HepG2 (cell line): ENCODE measurements at regions not wholly inside any gene's neighbourhood (a gene's known extent, or its start where the extent isn't known, plus 50 kb on each side); places are given as distances from the start of the nearest gene placed in this dataset.

Experiments
- ATAC-seq: fragments of 200-7000 bp; cut with Tn5 transposase; 3 replicates; pipeline ENCODE4 v1.9.1; 2020; ENCODE audit warnings: mild to moderate bottlenecking, moderate library complexity
- BruUV-seq: library from RNA; stranded (reverse); fragments of 400-500 nt; replicated peaks from 2 replicates; lab custom pipeline; 2021; lab: Mats Ljungman, UMichigan
- CTCF ChIA-PET: fragments of 300-600 bp; formaldehyde crosslinking; extraction: SDS; loops from one replicate; lab custom pipeline; 2021; ENCODE audit warnings: low total read pairs, inconsistent platforms, low intra/inter-chr PET ratio; lab: Yijun Ruan, JAX
- POLR2A ChIA-PET: fragments of 350-600 bp; sonication (Branson Sonifier 250); formaldehyde crosslinking; loops from one replicate; lab custom pipeline; 2020; ENCODE audit warnings: antibody characterized with exemption, inconsistent platforms; lab: Yijun Ruan, JAX
- DNase-seq: peaks from one replicate; pipeline ENCODE4 v3.0.0-alpha.2; 2015; ENCODE audit warnings: low spot score
- FAIRE-seq: peaks from 3 replicates; lab custom pipeline; 2011; peaks lifted over from hg19 to GRCh38; lab: Jason Lieb, UNC
- H2AFZ ChIP-seq: one replicate; pipeline ENCODE4 v1.6.1; 2011; ENCODE audit warnings: low read length, inconsistent platforms
- H3K27ac ChIP-seq: fragments of 300-600 bp; 3 replicates; pipeline ENCODE4 v1.8.0; 2011; ENCODE audit warnings: mixed run types, mild to moderate bottlenecking, mixed read lengths, low read length, inconsistent platforms; ENCODE audit not compliant: insufficient read depth; ENCODE audit errors: extremely low read length
- H3K27me3 ChIP-seq, 2 experiments: fragments of 200-600 bp in 1 of 2; 2 replicates in 1 of 2; 3 replicates in 1 of 2; pipeline versions ENCODE4 v1.6.0 to v1.8.0; 2011; ENCODE audit warnings: low read length in 2 of 2, mild to moderate bottlenecking in 2 of 2, moderate library complexity in 2 of 2, inconsistent platforms in 1 of 2; ENCODE audit not compliant: insufficient read depth in 2 of 2, control insufficient read depth in 1 of 2
- H3K36me3 ChIP-seq, 2 experiments: fragments of 200-600 bp in 1 of 2; replicated peaks in 1 of 2; 2 replicates in 1 of 2; 3 replicates in 1 of 2; pipeline versions ENCODE4 v1.5.1 to v1.8.0; 2011; ENCODE audit warnings: low read length in 2 of 2, inconsistent platforms in 1 of 2; ENCODE audit not compliant: insufficient read depth in 2 of 2, control insufficient read depth in 1 of 2
- H3K4me1 ChIP-seq: 2 replicates; pipeline ENCODE4 v1.5.1; 2012; ENCODE audit warnings: low read length, inconsistent platforms; ENCODE audit not compliant: insufficient read depth
- H3K4me2 ChIP-seq: 2 replicates; pipeline ENCODE4 v1.6.0; 2011; ENCODE audit warnings: low read depth, low read length, inconsistent platforms
- H3K4me3 ChIP-seq, 3 experiments: fragments of 200-600 bp in 1 of 3; sonication (generic), shearing (Covaris generic) in 1 of 3; replicated peaks in 1 of 3; 2 replicates each; pipeline ENCODE4 v1.5.1; 2011 to 2016; ENCODE audit warnings: low read length in 3 of 3, inconsistent platforms in 2 of 3, low read depth in 2 of 3, mild to moderate bottlenecking in 2 of 3, control low read depth in 1 of 3, mixed read lengths in 1 of 3; ENCODE audit not compliant: insufficient read depth in 1 of 3
- H3K79me2 ChIP-seq: one replicate; pipeline ENCODE4 v1.6.1; 2011; ENCODE audit warnings: low read length, inconsistent platforms; ENCODE audit not compliant: insufficient read depth
- H3K9ac ChIP-seq: 2 replicates; pipeline ENCODE4 v1.6.0; 2011; ENCODE audit warnings: mild to moderate bottlenecking, low read depth, low read length, inconsistent platforms; ENCODE audit not compliant: insufficient read depth
- H3K9me3 ChIP-seq: 2 replicates; pipeline ENCODE4 v1.5.1; 2012; ENCODE audit warnings: mild to moderate bottlenecking, low read length
- H4K20me1 ChIP-seq: 2 replicates; pipeline ENCODE4 v1.6.0; 2011; ENCODE audit warnings: inconsistent platforms, mild to moderate bottlenecking, low read length, moderate library complexity; ENCODE audit not compliant: insufficient read depth
- DR1 ChIP-seq: sonication (generic); formaldehyde crosslinking; IDR thresholded peaks from 2 replicates; pipeline ENCODE4 v1.8.0; 2021; ENCODE audit warnings: mild to moderate bottlenecking, missing genetic modification reagents, inconsistent platforms
- FOXP1 ChIP-seq, 2 experiments: fragments of 450-650 bp in 1 of 2; IDR thresholded peaks; 2 replicates each; pipeline ENCODE4 v1.6.1; 2017 to 2018; ENCODE audit warnings: antibody characterized with exemption in 1 of 2
- JUNB ChIP-seq: sonication (generic); formaldehyde crosslinking; IDR thresholded peaks from 2 replicates; pipeline ENCODE4 v1.8.0; 2022; ENCODE audit warnings: missing genetic modification reagents, mild to moderate bottlenecking, borderline replicate concordance
- MIER2 ChIP-seq: IDR thresholded peaks from 2 replicates; pipeline ENCODE4 v1.6.1; 2016; ENCODE audit warnings: missing biosample characterization, missing genetic modification reagents
- MIXL1 ChIP-seq: IDR thresholded peaks from 2 replicates; pipeline ENCODE4 v1.6.1; 2016
- PBX3 ChIP-seq: sonication (generic); formaldehyde crosslinking; IDR thresholded peaks from 2 replicates; pipeline ENCODE4 v1.8.1; 2023; ENCODE audit warnings: missing genetic modification reagents, inconsistent platforms, borderline replicate concordance
- POGZ ChIP-seq: sonication (generic); formaldehyde crosslinking; IDR thresholded peaks from 2 replicates; pipeline ENCODE4 v1.4.0; 2020; ENCODE audit warnings: mild to moderate bottlenecking, missing genetic modification reagents
- TFDP1 ChIP-seq: IDR thresholded peaks from 2 replicates; pipeline ENCODE4 v1.6.1; 2016; ENCODE audit warnings: missing compliant biosample characterization, missing genetic modification reagents, borderline replicate concordance
- U2AF1 ChIP-seq: fragments of 200-400 bp; formaldehyde crosslinking; optimal IDR thresholded peaks from 2 replicates; pipeline ENCODE3; 2017; ENCODE audit warnings: mild to moderate bottlenecking, low read depth, low read length
- ZFP41 ChIP-seq: sonication (generic); formaldehyde crosslinking; IDR thresholded peaks from 2 replicates; pipeline ENCODE4 v1.4.0; 2020; ENCODE audit warnings: mild to moderate bottlenecking, missing genetic modification reagents, borderline replicate concordance
- ZNF18 ChIP-seq: sonication (generic); formaldehyde crosslinking; IDR thresholded peaks from 2 replicates; pipeline ENCODE4 v1.8.0; 2022; ENCODE audit warnings: mild to moderate bottlenecking, missing genetic modification reagents; ENCODE audit not compliant: insufficient replicate concordance
- ZNF567 ChIP-seq: sonication (generic); formaldehyde crosslinking; IDR thresholded peaks from 2 replicates; pipeline ENCODE4 v1.8.1; 2023; ENCODE audit warnings: mild to moderate bottlenecking, missing genetic modification reagents, borderline replicate concordance
- ZUFSP ChIP-seq: sonication (generic); formaldehyde crosslinking; IDR thresholded peaks from 2 replicates; pipeline ENCODE4 v1.9.0; 2021; ENCODE audit warnings: missing genetic modification reagents, mild to moderate bottlenecking, borderline replicate concordance
- WGBS: methylation state at CpG from one replicate; pipeline ENCODE4 v1.1.6; 2017; ENCODE audit warnings: low lambda C conversion rate; 5-methylcytosine and 5-hydroxymethylcytosine counted together
- in situ Hi-C: cut with HindIII; loops from 2 replicates; pipeline ENCODE4 v1.10.0; 2017; ENCODE audit warnings: low pct_unique_long_range_greater_than_20kb; ENCODE audit not compliant: extremely low pct_ligation_motif_present
- intact Hi-C: fragments of 100-400 bp; cut with micrococcal nuclease; formaldehyde crosslinking; loops from one replicate; pipeline ENCODE4 v1.10.0; 2022; ENCODE audit not compliant: unreplicated experiment

DNA sequence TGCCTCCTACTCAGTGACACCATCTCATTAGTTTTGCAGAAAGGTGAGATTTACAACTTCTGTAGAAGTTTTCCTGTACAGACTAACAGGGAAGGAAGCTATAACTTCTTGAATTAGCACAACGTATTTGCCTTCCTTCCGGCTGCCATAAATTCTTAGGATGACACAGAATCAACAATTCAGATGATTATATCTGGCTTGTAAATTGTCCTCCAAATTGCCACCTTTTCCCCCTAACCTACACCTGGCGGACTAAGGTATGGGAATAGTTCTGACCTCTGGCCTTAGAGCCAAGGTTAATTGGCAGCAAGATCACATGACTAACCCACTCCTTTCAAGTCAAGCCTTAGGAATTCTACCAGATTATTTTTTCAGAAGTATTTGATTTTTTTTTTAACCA, 284.3 kb downstream of the LMO4 start:
- TF ChIP-seq U2AF1 (no peak), MIER2 (CRISPR knock-in tag) (no peak), POGZ (CRISPR knock-in tag) (no peak)
- TF ChIP-seq, all 625 proteins: peak for 0
- Histone ChIP-seq H3K36me3 (no peaks in the 10 kb centered on the region), H3K4me1 (peaks cover 5% of the 10 kb centered on the region; the same call in 1 of the 2 replicates), H4K20me1 (no peaks in the 10 kb centered on the region), H3K4me3 (no peak overlapping the region), H3K9ac (no peak overlapping the region), H3K9me3 (no peaks in the 10 kb centered on the region), H3K4me2 (no peak overlapping the region), H3K27me3 (no peaks in the 10 kb centered on the region; a peak in 1 of 5 replicates), H3K27ac (no peak overlapping the region), H3K79me2 (no peaks in the 10 kb centered on the region), H2AFZ (no peak overlapping the region)
- 4% methylated on average over 3 of the region's 3 CpGs for WGBS
- no peak for FAIRE-seq
- BruUV-seq, result no TSS peak
- no peak for ATAC-seq
- in situ Hi-C loops, result no loop called here
- CTCF ChIA-PET, result no interaction called here
- intact Hi-C loops, result no loop called here
- POLR2A ChIA-PET, result no interaction called here
- DNase-seq, result no peak

- Histone ChIP-seq H3K4me1 (peaks cover 5% of the 10 kb centered on the region; the same call in 1 of the 2 replicates), H3K27ac (no peak overlapping the region), H3K4me3 (no peak overlapping the region), H3K79me2 (no peaks in the 10 kb centered on the region), H2AFZ (no peak overlapping the region), H3K9ac (no peak overlapping the region), H3K4me2 (no peak overlapping the region), H3K36me3 (no peaks in the 10 kb centered on the region), H4K20me1 (no peaks in the 10 kb centered on the region), H3K27me3 (no peaks in the 10 kb centered on the region; a peak in 1 of 5 replicates), H3K9me3 (no peaks in the 10 kb centered on the region)
- no peak for ATAC-seq
- CTCF ChIA-PET, result no interaction called here
- no peak for DNase-seq
- BruUV-seq, result no TSS peak
- in situ Hi-C loops (no loop called here), intact Hi-C loops (no loop called here)
- POLR2A ChIA-PET, result no interaction called here
- no peak for FAIRE-seq
- WGBS, result 35% methylated on average over 2 of the region's 2 CpGs
- TF ChIP-seq JUNB (CRISPR knock-in tag) (no peak), MIXL1 (CRISPR knock-in tag) (no peak), ZNF567 (CRISPR knock-in tag) (no peak), TFDP1 (CRISPR knock-in tag) (no peak), ZNF18 (CRISPR knock-in tag) (no peak), DR1 (no peak), FOXP1 (IDR thresholded peaks at IDR 0.05) (no peak), FOXP1 (CRISPR knock-in tag; IDR thresholded peaks at IDR 0.05) (no peak), ZFP41 (CRISPR knock-in tag) (no peak), ZUFSP (CRISPR knock-in tag) (no peak), PBX3 (CRISPR knock-in tag) (no peak)
Observed at GRCh38 chr1:87615491-87615890, 286.8 kb downstream of the LMO4 start.
